ENCODE measurements at regions not wholly inside any gene's neighbourhood (a gene's known extent, or its start where the extent isn't known, plus 50 kb on each side); places are given as distances from the start of the nearest gene placed in this dataset.

DNA sequence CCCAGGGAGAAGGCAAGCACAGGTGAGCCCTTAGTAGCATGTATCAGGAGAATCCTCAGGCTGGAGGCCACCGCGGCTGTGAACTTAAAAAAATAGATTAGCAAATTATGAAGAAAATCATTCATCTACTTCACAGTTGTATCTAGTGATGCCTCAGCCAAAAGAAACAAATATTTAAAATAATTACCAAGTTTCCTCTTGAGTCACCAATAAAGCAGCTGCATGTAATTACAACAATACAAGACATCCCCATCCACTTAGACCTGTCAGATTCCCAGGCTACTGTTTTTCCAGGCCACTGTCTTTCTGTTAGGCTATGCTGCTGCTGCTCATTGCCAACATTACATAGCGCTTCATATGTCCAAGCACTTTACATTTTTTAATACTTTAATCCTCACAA is 54.6 kb upstream of the PHLPP1 start:
- no peaks in the 10 kb centered on the region for H4K20me1 ChIP-seq (ENCODE audit: insufficient read depth, low read length, poor library complexity, severe bottlenecking)
- no peaks in the 10 kb centered on the region for H3F3A ChIP-seq (ENCODE audit: low read depth)
- no peaks in the 10 kb centered on the region for H3K9me2 ChIP-seq (replicated peaks; ENCODE audit: low read depth, low read length)
- H3K9ac ChIP-seq (ENCODE audit: low read depth, low read length, poor library complexity, severe bottlenecking) = no peak overlapping the region
- no peaks in the 10 kb centered on the region for H3K79me2 ChIP-seq (ENCODE audit: insufficient read depth, low read length)
- H3K9me3 ChIP-seq (ENCODE audit: insufficient read depth, low read depth, low read length) = no peaks in the 10 kb centered on the region
- H3K36me3 ChIP-seq (ENCODE audit: insufficient read depth, low read length) = no peaks in the 10 kb centered on the region
- no peak for TF ChIP-seq EZH2phosphoT487 (IDR thresholded peaks at IDR 0.05; ENCODE audit: borderline replicate concordance)
- TF ChIP-seq, protein P1, sequence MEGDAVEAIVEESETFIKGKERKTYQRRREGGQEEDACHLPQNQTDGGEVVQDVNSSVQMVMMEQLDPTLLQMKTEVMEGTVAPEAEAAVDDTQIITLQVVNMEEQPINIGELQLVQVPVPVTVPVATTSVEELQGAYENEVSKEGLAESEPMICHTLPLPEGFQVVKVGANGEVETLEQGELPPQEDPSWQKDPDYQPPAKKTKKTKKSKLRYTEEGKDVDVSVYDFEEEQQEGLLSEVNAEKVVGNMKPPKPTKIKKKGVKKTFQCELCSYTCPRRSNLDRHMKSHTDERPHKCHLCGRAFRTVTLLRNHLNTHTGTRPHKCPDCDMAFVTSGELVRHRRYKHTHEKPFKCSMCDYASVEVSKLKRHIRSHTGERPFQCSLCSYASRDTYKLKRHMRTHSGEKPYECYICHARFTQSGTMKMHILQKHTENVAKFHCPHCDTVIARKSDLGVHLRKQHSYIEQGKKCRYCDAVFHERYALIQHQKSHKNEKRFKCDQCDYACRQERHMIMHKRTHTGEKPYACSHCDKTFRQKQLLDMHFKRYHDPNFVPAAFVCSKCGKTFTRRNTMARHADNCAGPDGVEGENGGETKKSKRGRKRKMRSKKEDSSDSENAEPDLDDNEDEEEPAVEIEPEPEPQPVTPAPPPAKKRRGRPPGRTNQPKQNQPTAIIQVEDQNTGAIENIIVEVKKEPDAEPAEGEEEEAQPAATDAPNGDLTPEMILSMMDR (conservative IDR thresholded peaks at IDR 0.05; ENCODE audit: low read length) = no peak
- H3K4me1 ChIP-seq (ENCODE audit: insufficient read depth, low read length, poor library complexity, severe bottlenecking) = no peaks in the 10 kb centered on the region
- no peak overlapping the region for H2AFZ ChIP-seq (ENCODE audit: low read length)
- no peak overlapping the region for H3K4me2 ChIP-seq (ENCODE audit: low read depth, low read length, poor library complexity, severe bottlenecking)
- no peaks in the 10 kb centered on the region for H3K27me3 ChIP-seq (ENCODE audit: insufficient read depth, low read length, poor library complexity, severe bottlenecking)
- H3K4me3 ChIP-seq (ENCODE audit: low read length, poor library complexity, severe bottlenecking) = no peak overlapping the region

DNA sequence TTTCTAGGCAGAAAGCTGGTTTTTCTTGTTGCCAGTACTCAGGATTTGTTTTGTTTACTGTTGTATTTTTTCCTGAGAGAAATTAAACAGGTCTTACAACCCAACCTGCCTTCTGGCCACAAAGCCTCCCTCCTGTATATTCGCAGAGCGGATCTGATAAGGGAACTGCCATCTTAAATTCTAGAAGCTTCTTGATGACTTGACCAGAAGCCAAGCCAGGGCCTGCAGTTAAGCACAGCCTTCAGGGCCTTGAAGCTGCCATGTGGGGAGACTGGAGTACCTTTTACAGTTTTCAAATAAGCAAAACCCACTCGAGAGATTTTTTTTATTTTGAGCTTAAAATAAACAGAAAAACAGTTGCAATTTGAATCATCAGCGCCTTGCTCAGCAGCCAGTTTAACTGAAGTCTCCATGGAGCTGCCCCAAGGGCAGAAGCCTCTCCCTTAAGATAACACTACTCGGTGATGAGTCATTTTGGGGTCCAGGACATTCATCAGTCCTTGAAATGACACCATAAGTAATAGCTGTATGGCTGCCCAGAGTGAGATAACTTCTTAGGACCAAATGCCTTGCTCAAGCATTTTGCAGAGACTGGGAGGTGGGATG is 51.5 kb upstream of the PHLPP1 start:
- H3K4me1 ChIP-seq (ENCODE audit: insufficient read depth, low read length, poor library complexity, severe bottlenecking) = no peaks in the 10 kb centered on the region
- no peaks in the 10 kb centered on the region for H3K36me3 ChIP-seq (ENCODE audit: insufficient read depth, low read length)
- no peak overlapping the region for H2AFZ ChIP-seq (ENCODE audit: low read length)
- no peak overlapping the region for H3K4me3 ChIP-seq (ENCODE audit: low read length, poor library complexity, severe bottlenecking)
- TF ChIP-seq EZH2phosphoT487 (IDR thresholded peaks at IDR 0.05; ENCODE audit: borderline replicate concordance) = no peak
- TF ChIP-seq, protein P1 (conservative IDR thresholded peaks at IDR 0.05; ENCODE audit: low read length) = no peak
- no peaks in the 10 kb centered on the region for H4K20me1 ChIP-seq (ENCODE audit: insufficient read depth, low read length, poor library complexity, severe bottlenecking)
- H3K27me3 ChIP-seq (ENCODE audit: insufficient read depth, low read length, poor library complexity, severe bottlenecking) = no peaks in the 10 kb centered on the region
- H3F3A ChIP-seq (ENCODE audit: low read depth) = no peaks in the 10 kb centered on the region
- H3K79me2 ChIP-seq (ENCODE audit: insufficient read depth, low read length) = no peaks in the 10 kb centered on the region
- no peak overlapping the region for H3K9ac ChIP-seq (ENCODE audit: low read depth, low read length, poor library complexity, severe bottlenecking)
- H3K9me2 ChIP-seq (replicated peaks; ENCODE audit: low read depth, low read length) = no peaks in the 10 kb centered on the region
- H3K9me3 ChIP-seq (ENCODE audit: insufficient read depth, low read depth, low read length) = no peaks in the 10 kb centered on the region
- no peak overlapping the region for H3K4me2 ChIP-seq (ENCODE audit: low read depth, low read length, poor library complexity, severe bottlenecking)

DNA sequence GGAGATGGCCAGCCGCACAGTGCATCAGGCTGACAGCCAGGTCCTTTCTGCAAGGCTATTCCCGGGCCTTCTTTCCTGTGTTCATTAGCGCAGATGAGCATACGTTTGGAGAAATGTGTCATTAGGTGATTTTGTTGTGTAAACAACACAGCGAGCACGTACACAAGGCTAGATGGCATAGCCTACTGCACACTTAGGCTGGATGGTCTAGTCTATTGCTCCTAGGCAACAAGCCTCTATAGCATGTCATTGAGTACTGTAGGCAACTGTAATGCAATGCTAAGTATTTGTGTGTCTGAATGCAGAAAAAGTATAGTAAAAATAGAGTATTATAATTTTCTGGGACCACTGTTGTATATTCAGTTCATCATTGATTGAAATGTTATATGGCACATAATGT is 50.9 kb upstream of the PHLPP1 start:
- no peak overlapping the region for H2AFZ ChIP-seq (ENCODE audit: low read length)

More for the DNA sequence above, 50.9 kb upstream of the PHLPP1 start:
- Histone ChIP-seq H3K4me1 (ENCODE audit: insufficient read depth, low read length, poor library complexity, severe bottlenecking) (no peaks in the 10 kb centered on the region), H3K9me2 (replicated peaks; ENCODE audit: low read depth, low read length) (no peaks in the 10 kb centered on the region), H3K4me2 (ENCODE audit: low read depth, low read length, poor library complexity, severe bottlenecking) (no peak overlapping the region), H3K79me2 (ENCODE audit: insufficient read depth, low read length) (no peaks in the 10 kb centered on the region), H3K4me3 (ENCODE audit: low read length, poor library complexity, severe bottlenecking) (no peak overlapping the region), H3K36me3 (ENCODE audit: insufficient read depth, low read length) (no peaks in the 10 kb centered on the region), H3F3A (ENCODE audit: low read depth) (no peaks in the 10 kb centered on the region), H3K27me3 (ENCODE audit: insufficient read depth, low read length, poor library complexity, severe bottlenecking) (no peaks in the 10 kb centered on the region), H3K9ac (ENCODE audit: low read depth, low read length, poor library complexity, severe bottlenecking) (no peak overlapping the region), H4K20me1 (ENCODE audit: insufficient read depth, low read length, poor library complexity, severe bottlenecking) (no peaks in the 10 kb centered on the region), H3K9me3 (ENCODE audit: insufficient read depth, low read depth, low read length) (no peaks in the 10 kb centered on the region)
- TF ChIP-seq, protein P1 (conservative IDR thresholded peaks at IDR 0.05; ENCODE audit: low read length) = no peak
- no peak for TF ChIP-seq EZH2phosphoT487 (IDR thresholded peaks at IDR 0.05; ENCODE audit: borderline replicate concordance)

All from Loucy (cell line).